ENCODE measurements at regions not wholly inside any gene's neighbourhood (a gene's known extent, or its start where the extent isn't known, plus 50 kb on each side); places are given as distances from the start of the nearest gene placed in this dataset.

- CTCF ChIA-PET = no interaction called here
- POLR2A ChIA-PET = no interaction called here
- no peak for DNase-seq
- no peak for ATAC-seq (ENCODE audit: low read depth)
- Mint-ChIP-seq H3K36me3 (ENCODE audit: low read depth) (no peaks in the 10 kb centered on the region), H3K27me3 (no peaks in the 10 kb centered on the region), H3K4me3 (no peak overlapping the region), H3K4me1 (no peaks in the 10 kb centered on the region), H3K27ac (no peak overlapping the region), H3K9me3 (peaks cover 4% of the 10 kb centered on the region)
- TF ChIP-seq, protein P1, sequence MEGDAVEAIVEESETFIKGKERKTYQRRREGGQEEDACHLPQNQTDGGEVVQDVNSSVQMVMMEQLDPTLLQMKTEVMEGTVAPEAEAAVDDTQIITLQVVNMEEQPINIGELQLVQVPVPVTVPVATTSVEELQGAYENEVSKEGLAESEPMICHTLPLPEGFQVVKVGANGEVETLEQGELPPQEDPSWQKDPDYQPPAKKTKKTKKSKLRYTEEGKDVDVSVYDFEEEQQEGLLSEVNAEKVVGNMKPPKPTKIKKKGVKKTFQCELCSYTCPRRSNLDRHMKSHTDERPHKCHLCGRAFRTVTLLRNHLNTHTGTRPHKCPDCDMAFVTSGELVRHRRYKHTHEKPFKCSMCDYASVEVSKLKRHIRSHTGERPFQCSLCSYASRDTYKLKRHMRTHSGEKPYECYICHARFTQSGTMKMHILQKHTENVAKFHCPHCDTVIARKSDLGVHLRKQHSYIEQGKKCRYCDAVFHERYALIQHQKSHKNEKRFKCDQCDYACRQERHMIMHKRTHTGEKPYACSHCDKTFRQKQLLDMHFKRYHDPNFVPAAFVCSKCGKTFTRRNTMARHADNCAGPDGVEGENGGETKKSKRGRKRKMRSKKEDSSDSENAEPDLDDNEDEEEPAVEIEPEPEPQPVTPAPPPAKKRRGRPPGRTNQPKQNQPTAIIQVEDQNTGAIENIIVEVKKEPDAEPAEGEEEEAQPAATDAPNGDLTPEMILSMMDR (IDR thresholded peaks at IDR 0.05) = no peak
- intact Hi-C loops (cut with micrococcal nuclease) = no loop called here
These were observed 504.3 kb upstream of the ZFP42 start for GRCh38 chr4:187491286-187491685.

GRCh38 chr4:187491959-187492358, 503.6 kb upstream of the ZFP42 start:
- Mint-ChIP-seq H3K27me3 (no peaks in the 10 kb centered on the region), H3K27ac (no peak overlapping the region), H3K36me3 (ENCODE audit: low read depth) (no peaks in the 10 kb centered on the region), H3K9me3 (peaks cover 2% of the 10 kb centered on the region), H3K4me1 (no peaks in the 10 kb centered on the region), H3K4me3 (no peak overlapping the region)
- TF ChIP-seq, protein P1 (IDR thresholded peaks at IDR 0.05) = no peak
- ChIA-PET CTCF (no interaction called here), POLR2A (no interaction called here)
- ATAC-seq (ENCODE audit: low read depth) (no peak), DNase-seq (no peak)
- intact Hi-C loops (cut with micrococcal nuclease) = no loop called here

GRCh38 chr4:187493661-187494060, 501.9 kb upstream of the ZFP42 start:
- TF ChIP-seq, protein P1 (IDR thresholded peaks at IDR 0.05) = no peak
- peaks cover 8% of the 10 kb centered on the region for H3K9me3 Mint-ChIP-seq
- intact Hi-C loops (cut with micrococcal nuclease) = no loop called here

GRCh38 chr4:187499956-187500355, 495.6 kb upstream of the ZFP42 start:
- intact Hi-C loops (cut with micrococcal nuclease) = no loop called here
- no peak overlapping the region for H3K4me3 Mint-ChIP-seq
- ChIA-PET POLR2A (no interaction called here), CTCF (no interaction called here)
- H3K9me3 Mint-ChIP-seq = peaks cover 9% of the 10 kb centered on the region
- no peak overlapping the region for H3K27ac Mint-ChIP-seq
- H3K4me1 Mint-ChIP-seq = no peaks in the 10 kb centered on the region
- TF ChIP-seq, protein P1 (IDR thresholded peaks at IDR 0.05) = no peak
- no peaks in the 10 kb centered on the region for H3K27me3 Mint-ChIP-seq
- no peaks in the 10 kb centered on the region for H3K36me3 Mint-ChIP-seq (ENCODE audit: low read depth)
- no peak for ATAC-seq (ENCODE audit: low read depth)
- DNase-seq = no peak

More at GRCh38 chr4:187493661-187494060, 501.9 kb upstream of the ZFP42 start:
- no peak for DNase-seq
- ChIA-PET POLR2A (no interaction called here), CTCF (no interaction called here)
- Mint-ChIP-seq H3K4me1 (no peaks in the 10 kb centered on the region), H3K4me3 (no peak overlapping the region), H3K36me3 (ENCODE audit: low read depth) (no peaks in the 10 kb centered on the region), H3K27me3 (no peaks in the 10 kb centered on the region), H3K27ac (no peak overlapping the region)
- ATAC-seq (ENCODE audit: low read depth) = no peak

DNA sequence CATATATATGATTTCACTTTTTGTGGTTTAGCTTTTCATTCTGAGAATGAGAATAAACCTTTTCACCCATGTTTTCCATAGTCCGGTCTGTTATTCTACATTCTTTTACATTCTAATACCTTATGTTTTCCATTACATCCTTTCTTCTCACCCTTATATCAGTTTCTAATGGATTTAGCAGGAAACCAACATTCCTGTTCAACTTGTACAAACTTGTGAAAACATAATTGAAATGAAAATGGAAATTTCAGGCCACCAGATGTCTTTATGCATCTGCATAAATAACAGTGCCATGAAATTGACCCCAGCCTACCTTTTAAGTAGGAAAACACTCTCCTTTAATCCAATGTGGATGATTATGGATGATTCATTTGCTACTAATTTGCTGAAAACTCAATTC, 494.8 kb upstream of the ZFP42 start:
- no peak for ATAC-seq (ENCODE audit: low read depth)
- Mint-ChIP-seq H3K4me1 (no peaks in the 10 kb centered on the region), H3K4me3 (no peak overlapping the region), H3K27ac (no peak overlapping the region), H3K36me3 (ENCODE audit: low read depth) (no peaks in the 10 kb centered on the region), H3K9me3 (peaks cover 9% of the 10 kb centered on the region), H3K27me3 (no peaks in the 10 kb centered on the region)
- intact Hi-C loops (cut with micrococcal nuclease) = no loop called here
- TF ChIP-seq, protein P1 (IDR thresholded peaks at IDR 0.05) = no peak
- no peak for DNase-seq
- POLR2A ChIA-PET = no interaction called here
- CTCF ChIA-PET = no interaction called here
